Naive thymus-derived CD4-positive, alpha-beta T cell (primary cell): ENCODE measurements at regions not wholly inside any gene's neighbourhood (a gene's known extent, or its start where the extent isn't known, plus 50 kb on each side); places are given as distances from the start of the nearest gene placed in this dataset.
A peak's percentile ranks its signal among the peaks of the same experiment; 100 is the strongest.

Source experiments
- ATAC-seq: fragments of 150-1000 bp; cut with Tn5 transposase; 2 replicates; pipeline ENCODE4 v1.10.0; 2021; ENCODE audit warnings: mild to moderate bottlenecking, moderate library complexity
- CTCF ChIA-PET: fragments of 350-600 bp; sonication (Branson Sonifier 250); formaldehyde crosslinking; loops from one replicate; lab custom pipeline; 2021; ENCODE audit warnings: antibody characterized with exemption; lab: Charles Lee
- POLR2A ChIA-PET: fragments of 350-600 bp; sonication (Branson Sonifier 250); formaldehyde crosslinking; loops from one replicate; lab custom pipeline; 2021; ENCODE audit warnings: antibody characterized with exemption, inconsistent platforms; lab: Charles Lee
- DNase-seq, 9 donors: peaks; one replicate each; pipeline versions ENCODE4 v3.0.0 to v3.0.0-alpha.2; 2020 to 2022; ENCODE audit warnings: mixed read lengths in 1 of 9
- H3K27ac ChIP-seq: one replicate; pipeline ENCODE4 v1.7.0; 2013; ENCODE audit warnings: mild to moderate bottlenecking, low read depth, low read length, moderate library complexity
- H3K27me3 ChIP-seq, 2 donors: one replicate each; pipeline ENCODE4 v1.7.0; 2013; ENCODE audit warnings: low read length in 2 of 2, mild to moderate bottlenecking in 2 of 2, moderate library complexity in 2 of 2; ENCODE audit not compliant: control insufficient read depth in 2 of 2, insufficient read depth in 2 of 2
- H3K36me3 ChIP-seq, 3 experiments: 1 replicate in 2 of 3; 2 replicates in 1 of 3; pipeline ENCODE4 v1.7.0; 2013; ENCODE audit warnings: low read length in 3 of 3, mild to moderate bottlenecking in 3 of 3, moderate library complexity in 1 of 3; ENCODE audit not compliant: insufficient read depth in 3 of 3, control insufficient read depth in 2 of 3
- H3K4me1 ChIP-seq, 2 donors: one replicate each; pipeline ENCODE4 v1.7.0; 2013; ENCODE audit warnings: low read length in 2 of 2, mild to moderate bottlenecking in 2 of 2, moderate library complexity in 1 of 2; ENCODE audit not compliant: control insufficient read depth in 2 of 2, insufficient read depth in 2 of 2
- H3K4me3 ChIP-seq: 2 replicates; pipeline ENCODE4 v1.7.0; 2013; ENCODE audit warnings: mild to moderate bottlenecking, low read length
- H3K9me3 ChIP-seq, 3 experiments: 1 replicate in 2 of 3; 2 replicates in 1 of 3; pipeline ENCODE4 v1.7.0; 2013; ENCODE audit warnings: low read length in 3 of 3; ENCODE audit not compliant: control insufficient read depth in 2 of 3
- H3K27ac Mint-ChIP-seq, 9 donors: one replicate each; pipeline ENCODE4 v1.8.0; 2020 to 2022; ENCODE audit warnings: mixed read lengths in 9 of 9, mild to moderate bottlenecking in 8 of 9, moderate library complexity in 5 of 9, inconsistent platforms in 2 of 9
- H3K27me3 Mint-ChIP-seq, 5 donors: one replicate each; pipeline ENCODE4 v1.8.0; 2021 to 2022; ENCODE audit warnings: mixed read lengths in 5 of 5, mild to moderate bottlenecking in 1 of 5
- H3K36me3 Mint-ChIP-seq, 5 donors: one replicate each; pipeline ENCODE4 v1.8.0; 2020 to 2022; ENCODE audit warnings: mixed read lengths in 5 of 5, mild to moderate bottlenecking in 3 of 5, inconsistent platforms in 1 of 5
- H3K4me1 Mint-ChIP-seq, 7 donors: one replicate each; pipeline ENCODE4 v1.8.0; 2020 to 2022; ENCODE audit warnings: mixed read lengths in 7 of 7, mild to moderate bottlenecking in 3 of 7, inconsistent platforms in 1 of 7
- H3K4me3 Mint-ChIP-seq, 10 donors: one replicate each; pipeline ENCODE4 v1.8.0; 2020 to 2022; ENCODE audit warnings: mild to moderate bottlenecking in 10 of 10, mixed read lengths in 10 of 10, moderate library complexity in 6 of 10, inconsistent platforms in 2 of 10
- H3K9me3 Mint-ChIP-seq, 11 donors: one replicate each; pipeline ENCODE4 v1.8.0; 2020 to 2022; ENCODE audit warnings: mixed read lengths in 11 of 11, mild to moderate bottlenecking in 4 of 11, inconsistent platforms in 1 of 11, moderate library complexity in 1 of 11
- intact Hi-C, 2 donors: fragments of 100-400 bp; cut with micrococcal nuclease; formaldehyde crosslinking; loops; one replicate each; pipeline ENCODE4 v1.15.1; 2023

DNA sequence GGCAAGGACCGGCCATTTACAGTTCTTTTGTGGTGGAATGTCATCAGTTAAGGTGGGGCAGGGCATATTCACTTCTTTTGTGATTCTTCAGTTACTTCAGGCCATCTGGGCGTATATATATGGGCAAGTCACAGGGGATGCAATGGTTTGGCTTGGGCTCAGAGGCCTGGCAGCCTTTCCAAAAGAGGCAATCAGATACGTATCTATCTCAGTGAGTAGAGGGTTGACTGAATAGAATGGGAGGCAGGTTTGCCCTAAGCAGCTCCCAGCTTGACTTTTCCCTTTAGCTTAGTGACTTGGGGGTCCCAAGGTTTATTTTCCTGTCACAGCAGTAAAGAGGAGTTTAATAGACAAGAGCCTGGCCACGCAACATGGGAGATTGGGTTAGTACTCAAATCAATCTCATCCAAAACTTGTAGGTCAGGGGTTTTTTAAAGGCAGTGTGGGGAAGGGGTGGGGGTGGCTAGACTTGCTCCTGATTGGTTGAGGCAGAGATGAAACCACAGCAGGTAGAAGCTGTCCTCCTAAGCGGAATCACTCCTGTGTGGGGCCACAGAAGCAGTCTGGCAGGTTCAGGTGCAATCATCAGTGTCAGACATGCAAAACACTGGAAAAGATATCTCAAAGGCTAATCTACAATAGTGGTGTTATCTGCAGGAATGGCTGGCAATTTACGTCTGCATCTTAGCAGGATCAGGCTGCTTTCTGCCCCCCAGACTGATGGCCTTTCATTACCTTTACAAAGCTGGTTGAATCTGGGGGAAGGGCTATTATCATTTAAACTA, 112.9 kb downstream of the TLR5 start:
- H3K4me1 ChIP-seq = no peaks in the 10 kb centered on the region
- CTCF ChIA-PET = interaction anchor here (0.6 kb wide), 1 partner anchor 57 kb away, joined by 5 read pairs; no protein-coding TSS in a partner anchor
- no peak overlapping the region for H3K27ac ChIP-seq
- H3K27ac Mint-ChIP-seq = no peak overlapping the region
- H3K9me3 ChIP-seq = no peaks in the 10 kb centered on the region
- H3K27me3 Mint-ChIP-seq = peaks cover 0 to 6% (median 0%) of the 10 kb centered on the region in 5 donors
- POLR2A ChIA-PET = no interaction called here
- H3K9me3 Mint-ChIP-seq = no peaks in the 10 kb centered on the region
- no peaks in the 10 kb centered on the region for H3K36me3 Mint-ChIP-seq
- H3K27me3 ChIP-seq = no peaks in the 10 kb centered on the region
- H3K4me3 Mint-ChIP-seq = no peak overlapping the region
- H3K36me3 ChIP-seq = no peaks in the 10 kb centered on the region
- ATAC-seq (no peak), DNase-seq (no peak)
- intact Hi-C loops = no loop called here
- H3K4me1 Mint-ChIP-seq = peaks cover 0 to 5% (median 0%) of the 10 kb centered on the region in 7 donors
- H3K4me3 ChIP-seq = no peak overlapping the region

DNA sequence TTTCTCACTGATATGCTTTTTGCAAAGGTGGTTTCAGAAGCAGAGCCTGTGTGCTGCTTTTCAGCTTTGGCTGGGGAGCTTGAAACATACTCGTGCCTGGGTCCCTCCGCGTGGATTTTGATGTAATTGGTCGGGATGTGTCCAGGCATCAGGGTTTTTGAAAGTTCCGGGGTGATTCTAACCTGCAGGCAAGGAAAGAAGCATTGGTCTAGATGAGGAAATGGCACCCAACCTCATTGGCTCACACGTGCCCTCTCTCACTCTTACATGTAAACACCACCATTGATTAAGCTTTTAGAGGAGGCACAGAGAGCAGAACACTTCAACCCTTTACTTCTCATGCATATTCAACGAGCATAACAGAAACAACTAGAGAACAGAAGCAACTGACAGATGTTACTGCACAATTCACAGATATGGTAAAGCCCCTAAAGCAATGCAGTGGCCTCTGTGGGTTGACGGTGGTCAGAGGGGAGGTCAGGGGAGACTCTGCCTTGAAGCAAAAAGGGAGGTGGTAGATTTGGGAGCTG, 112.1 kb downstream of the TLR5 start:
- H3K9me3 Mint-ChIP-seq = no peaks in the 10 kb centered on the region
- POLR2A ChIA-PET = no interaction called here
- no peak for ATAC-seq
- Histone ChIP-seq H3K9me3 (no peaks in the 10 kb centered on the region), H3K27ac (no peak overlapping the region), H3K27me3 (no peaks in the 10 kb centered on the region), H3K4me1 (no peaks in the 10 kb centered on the region), H3K4me3 (no peak overlapping the region), H3K36me3 (no peaks in the 10 kb centered on the region)
- peaks cover 0 to 5% (median 0%) of the 10 kb centered on the region in 7 donors for H3K4me1 Mint-ChIP-seq
- intact Hi-C loops = no loop called here
- H3K27ac Mint-ChIP-seq = no peak overlapping the region
- no peak overlapping the region for H3K4me3 Mint-ChIP-seq
- H3K36me3 Mint-ChIP-seq = no peaks in the 10 kb centered on the region
- CTCF ChIA-PET = interaction anchor here (0.6 kb wide), 1 partner anchor 56 kb away, joined by 5 read pairs; no protein-coding TSS in a partner anchor
- no peak for DNase-seq
- H3K27me3 Mint-ChIP-seq = peaks cover 0 to 6% (median 0%) of the 10 kb centered on the region in 5 donors

DNA sequence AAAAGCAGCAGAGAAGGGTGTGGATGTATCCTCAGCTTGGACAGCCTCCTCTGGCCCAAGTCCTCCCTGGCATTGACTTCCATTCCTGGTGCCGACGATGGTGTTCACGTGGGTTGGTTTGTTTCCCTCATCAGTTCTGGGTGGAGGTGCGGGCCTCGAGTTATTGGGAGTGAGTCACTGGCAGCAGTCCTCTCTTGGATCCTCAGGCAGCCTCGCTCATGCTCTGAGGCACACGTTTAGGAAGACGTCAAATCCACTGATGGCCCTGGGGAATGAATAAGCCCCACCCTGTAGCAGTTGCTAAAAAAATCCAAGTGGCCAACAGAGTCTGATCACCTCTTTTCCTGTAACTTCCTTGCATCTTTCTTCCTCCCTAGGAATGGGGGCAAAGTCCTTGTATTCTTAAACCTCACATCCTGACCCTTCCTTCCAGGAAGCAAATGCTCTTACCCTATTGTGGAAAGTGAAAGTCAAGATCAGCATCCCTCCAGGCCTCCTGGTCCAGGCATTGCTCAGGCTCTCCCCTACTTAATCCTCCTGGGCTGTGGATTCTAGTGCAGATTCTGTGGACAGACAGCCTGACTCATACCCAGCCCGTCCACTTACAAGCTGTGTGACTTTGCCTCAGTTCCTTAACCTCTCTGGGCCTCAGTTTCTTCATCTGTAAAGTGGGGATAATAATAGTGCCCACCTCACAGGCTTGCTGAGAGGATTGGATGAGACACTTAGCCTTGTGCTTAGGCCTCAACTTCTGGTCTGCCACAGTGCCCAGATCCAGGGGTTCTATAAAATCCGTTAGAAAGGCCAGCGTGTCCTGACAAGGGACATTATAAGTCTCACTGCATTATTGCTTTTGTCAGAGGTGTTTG, 111.1 kb downstream of the TLR5 start:
- Histone ChIP-seq H3K9me3 (no peaks in the 10 kb centered on the region), H3K36me3 (no peaks in the 10 kb centered on the region), H3K27ac (no peak overlapping the region), H3K4me1 (no peaks in the 10 kb centered on the region), H3K4me3 (no peak overlapping the region), H3K27me3 (no peaks in the 10 kb centered on the region)
- ATAC-seq (no peak), DNase-seq (no peak)
- H3K4me3 Mint-ChIP-seq = no peak overlapping the region
- peaks cover 0 to 6% (median 0%) of the 10 kb centered on the region in 5 donors for H3K27me3 Mint-ChIP-seq
- H3K36me3 Mint-ChIP-seq = no peaks in the 10 kb centered on the region
- POLR2A ChIA-PET = no interaction called here
- peaks cover 0 to 3% (median 0%) of the 10 kb centered on the region in 7 donors for H3K4me1 Mint-ChIP-seq
- no peak overlapping the region for H3K27ac Mint-ChIP-seq
- H3K9me3 Mint-ChIP-seq = no peaks in the 10 kb centered on the region
- intact Hi-C loops = no loop called here
- CTCF ChIA-PET = interaction anchor here (0.7 kb wide), 1 partner anchor 491 kb away, joined by 3 read pairs; no protein-coding TSS in a partner anchor

DNA sequence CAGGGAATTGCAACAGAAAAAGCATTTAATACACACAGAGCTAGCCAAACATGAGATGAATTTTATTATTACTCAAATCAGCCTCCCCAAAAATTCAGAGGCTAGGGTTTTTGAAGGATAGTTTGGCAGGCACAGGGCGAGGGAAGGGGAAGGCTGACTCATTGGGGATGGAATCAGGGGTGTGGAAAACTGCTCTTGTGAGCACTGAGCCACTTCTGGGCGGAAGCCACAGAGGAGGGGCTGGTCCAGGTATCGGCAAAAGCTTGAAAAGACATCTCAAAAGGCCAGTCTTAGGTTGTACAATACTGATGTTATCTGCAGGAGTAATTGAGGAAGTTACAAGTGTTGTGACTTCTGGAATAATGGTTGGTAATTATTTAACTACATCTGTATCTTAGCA, 109.4 kb downstream of the TLR5 start:
- POLR2A ChIA-PET = no interaction called here
- CTCF ChIA-PET = no interaction called here
- H3K9me3 ChIP-seq = no peaks in the 10 kb centered on the region
- H3K27ac ChIP-seq = no peak overlapping the region
- intact Hi-C loops = no loop called here
- ATAC-seq (peak; percentile 31), DNase-seq (no peak)
- Mint-ChIP-seq H3K9me3 (no peaks in the 10 kb centered on the region), H3K4me3 (no peak overlapping the region), H3K4me1 (peaks cover 0 to 3% (median 0%) of the 10 kb centered on the region in 7 donors), H3K27me3 (peaks cover 0 to 5% (median 0%) of the 10 kb centered on the region in 5 donors), H3K27ac (no peak overlapping the region), H3K36me3 (no peaks in the 10 kb centered on the region)
- no peaks in the 10 kb centered on the region for H3K4me1 ChIP-seq
- no peaks in the 10 kb centered on the region for H3K36me3 ChIP-seq
- no peaks in the 10 kb centered on the region for H3K27me3 ChIP-seq
- no peak overlapping the region for H3K4me3 ChIP-seq

DNA sequence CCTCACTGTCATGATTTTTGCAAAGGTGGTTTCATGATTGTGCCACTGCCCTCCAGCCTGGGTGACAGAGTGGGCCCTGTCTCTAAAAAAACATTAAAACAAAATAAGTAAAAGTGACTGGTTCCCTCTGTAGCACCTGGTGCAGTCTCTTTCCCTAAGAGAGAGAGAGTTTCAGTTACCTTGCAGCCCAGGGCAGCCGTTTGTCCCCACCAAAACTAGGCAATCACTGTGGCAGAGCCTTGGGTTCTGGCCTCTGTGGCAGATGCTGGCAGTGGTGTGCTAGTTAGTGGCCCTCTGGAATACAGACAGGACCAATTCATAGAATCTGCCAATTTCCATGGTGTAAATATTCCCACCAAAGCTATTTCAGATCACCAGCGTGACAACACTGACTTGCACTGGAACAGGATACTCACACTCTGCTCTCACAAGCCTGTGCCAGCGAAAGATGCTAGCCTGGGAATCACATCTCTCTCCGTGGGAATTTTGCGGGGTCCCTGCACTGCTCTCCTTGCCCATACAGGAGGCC, 108.7 kb downstream of the TLR5 start:
- no peaks in the 10 kb centered on the region for H3K27me3 ChIP-seq
- no peaks in the 10 kb centered on the region for H3K36me3 Mint-ChIP-seq

DNA sequence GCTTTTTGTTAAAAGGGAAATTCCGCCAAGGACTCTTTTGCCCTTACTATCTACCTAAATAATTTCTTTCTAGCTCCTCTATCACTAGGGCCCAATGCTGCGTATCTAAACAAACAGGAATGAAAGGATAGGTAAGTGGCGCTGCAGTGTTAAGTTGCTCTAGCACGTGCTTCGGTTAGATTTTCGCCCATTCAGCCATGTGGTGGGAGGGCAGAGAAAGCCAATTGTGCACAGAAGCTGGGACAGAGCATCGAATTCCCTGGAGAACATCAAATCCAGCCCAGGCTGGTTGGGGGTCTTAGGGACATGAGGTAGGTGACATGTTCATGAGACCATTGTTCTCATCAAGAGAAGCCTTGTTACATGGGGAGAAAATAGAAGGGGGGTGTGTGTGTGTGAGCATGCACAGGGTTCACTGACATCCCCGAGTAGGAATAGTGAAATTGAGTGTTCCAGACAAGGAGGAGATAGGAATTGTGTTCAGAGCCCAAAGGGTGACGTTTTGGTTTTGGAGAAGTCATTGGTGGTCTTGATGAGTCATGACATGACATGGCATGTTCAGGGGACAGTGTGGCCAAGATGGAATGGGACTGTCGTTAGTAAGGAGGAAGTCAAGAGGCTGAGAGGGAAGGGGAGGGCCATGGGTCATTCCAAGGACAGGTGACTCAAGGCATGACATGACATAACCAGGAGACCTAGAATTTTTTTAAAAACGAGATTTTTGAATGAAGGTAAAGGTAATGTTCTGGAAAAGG, 107.1 kb downstream of the TLR5 start:
- no peaks in the 10 kb centered on the region for H3K27me3 ChIP-seq
- no peak overlapping the region for H3K27ac ChIP-seq
- ATAC-seq (peak; percentile 47), DNase-seq (no peak)
- ChIA-PET CTCF (no interaction called here), POLR2A (no interaction called here)
- no peaks in the 10 kb centered on the region for H3K9me3 ChIP-seq
- no peaks in the 10 kb centered on the region for H3K4me1 ChIP-seq
- H3K36me3 ChIP-seq = no peaks in the 10 kb centered on the region
- Mint-ChIP-seq H3K4me1 (peaks cover 0 to 3% (median 0%) of the 10 kb centered on the region in 7 donors), H3K36me3 (no peaks in the 10 kb centered on the region), H3K4me3 (no peak overlapping the region), H3K27me3 (peaks cover 0 to 14% (median 9%) of the 10 kb centered on the region in 5 donors), H3K27ac (no peak overlapping the region), H3K9me3 (no peaks in the 10 kb centered on the region)
- intact Hi-C loops = no loop called here
- H3K4me3 ChIP-seq = no peak overlapping the region

More for the DNA sequence above, 108.7 kb downstream of the TLR5 start:
- Mint-ChIP-seq H3K9me3 (no peaks in the 10 kb centered on the region), H3K27ac (no peak overlapping the region), H3K27me3 (peaks cover 0 to 6% (median under 1%) of the 10 kb centered on the region in 5 donors), H3K4me3 (no peak overlapping the region), H3K4me1 (peaks cover 0 to 3% (median 0%) of the 10 kb centered on the region in 7 donors)
- Histone ChIP-seq H3K4me1 (no peaks in the 10 kb centered on the region), H3K27ac (no peak overlapping the region), H3K4me3 (no peak overlapping the region), H3K9me3 (no peaks in the 10 kb centered on the region), H3K36me3 (no peaks in the 10 kb centered on the region)
- DNase-seq (no peak), ATAC-seq (no peak)
- ChIA-PET POLR2A (no interaction called here), CTCF (no interaction called here)
- intact Hi-C loops = no loop called here
